ENCODE measurements at regions not wholly inside any gene's neighbourhood (a gene's known extent, or its start where the extent isn't known, plus 50 kb on each side); places are given as distances from the start of the nearest gene placed in this dataset.

GRCh38 chr3:186417791-186418190 lies 55.8 kb upstream of the DGKG start:
- Histone ChIP-seq H3K4me1 (ENCODE audit: control insufficient read depth in 5 of 5, insufficient read depth in 5 of 5, low read length in 5 of 5) (peaks cover 0 to 8% (median 6%) of the 10 kb centered on the region in 5 donors), H3K9ac (ENCODE audit: insufficient read depth in 1 of 2, low read length in 2 of 2) (no peak overlapping the region), H3K36me3 (ENCODE audit: control insufficient read depth in 4 of 4, insufficient read depth in 4 of 4, low read length in 4 of 4) (no peaks in the 10 kb centered on the region), H3K27me3 (ENCODE audit: control insufficient read depth in 3 of 3, insufficient read depth in 3 of 3, low read length in 2 of 3) (peaks cover 0 to 4% (median 3%) of the 10 kb centered on the region in 3 donors), H3K27ac (ENCODE audit: low read depth in 1 of 2, low read length in 1 of 2) (no peak overlapping the region), H3K4me3 (no peak overlapping the region), H3K9me3 (ENCODE audit: control insufficient read depth in 4 of 4, insufficient read depth in 3 of 4, low read length in 3 of 4) (peaks cover 0 to 2% (median 0%) of the 10 kb centered on the region in 4 donors)
- 67 to 88% methylated on average over 2 of the region's 2 CpGs for WGBS, 2 donors
- TF ChIP-seq CTCF (IDR thresholded peaks at IDR 0.05; ENCODE audit: control extremely low read depth, extremely low read depth), result no peak
- ATAC-seq (ENCODE audit: insufficient read depth, low FRiP score) (peak; percentile 48), DNase-seq (no peak)

GRCh38 chr3:186414735-186415419 lies 52.8 kb upstream of the DGKG start:
- no peak for ATAC-seq (ENCODE audit: insufficient read depth, low FRiP score)
- Histone ChIP-seq H3K27me3 (ENCODE audit: control insufficient read depth in 3 of 3, insufficient read depth in 3 of 3, low read length in 2 of 3) (peaks cover 0 to 7% (median 3%) of the 10 kb centered on the region in 3 donors), H3K27ac (ENCODE audit: low read depth in 1 of 2, low read length in 1 of 2) (no peak overlapping the region), H3K36me3 (ENCODE audit: control insufficient read depth in 4 of 4, insufficient read depth in 4 of 4, low read length in 4 of 4) (no peaks in the 10 kb centered on the region), H3K9me3 (ENCODE audit: control insufficient read depth in 4 of 4, insufficient read depth in 3 of 4, low read length in 3 of 4) (peaks cover 0 to 2% (median 0%) of the 10 kb centered on the region in 4 donors), H3K4me3 (no peak overlapping the region), H3K4me1 (ENCODE audit: control insufficient read depth in 5 of 5, insufficient read depth in 5 of 5, low read length in 5 of 5) (peaks cover 0 to 8% (median 6%) of the 10 kb centered on the region in 5 donors), H3K9ac (ENCODE audit: insufficient read depth in 1 of 2, low read length in 2 of 2) (no peak overlapping the region)
- 46 to 65% methylated on average over 4 of the region's 4 CpGs for WGBS, 2 donors
- no peak for DNase-seq
- TF ChIP-seq CTCF (IDR thresholded peaks at IDR 0.05; ENCODE audit: control extremely low read depth, extremely low read depth), result no peak

GRCh38 chr3:186413615-186414415 lies 51.8 kb upstream of the DGKG start:
- Histone ChIP-seq H3K36me3 (ENCODE audit: control insufficient read depth in 4 of 4, insufficient read depth in 4 of 4, low read length in 4 of 4) (no peaks in the 10 kb centered on the region), H3K9ac (ENCODE audit: insufficient read depth in 1 of 2, low read length in 2 of 2) (peak overlapping the region in 1 of 2 donors; percentile 1), H3K4me1 (ENCODE audit: control insufficient read depth in 5 of 5, insufficient read depth in 5 of 5, low read length in 5 of 5) (peaks cover 0 to 8% (median 6%) of the 10 kb centered on the region in 5 donors), H3K27ac (ENCODE audit: low read depth in 1 of 2, low read length in 1 of 2) (peak overlapping the region; percentile 54 to 72), H3K4me3 (no peak overlapping the region), H3K9me3 (ENCODE audit: control insufficient read depth in 4 of 4, insufficient read depth in 3 of 4, low read length in 3 of 4) (peaks cover 0 to 2% (median 0%) of the 10 kb centered on the region in 4 donors), H3K27me3 (ENCODE audit: control insufficient read depth in 3 of 3, insufficient read depth in 3 of 3, low read length in 2 of 3) (peaks cover 0 to 7% (median 6%) of the 10 kb centered on the region in 3 donors)
- TF ChIP-seq CTCF (IDR thresholded peaks at IDR 0.05; ENCODE audit: control extremely low read depth, extremely low read depth), result no peak
- peak; percentile 24 for ATAC-seq (ENCODE audit: insufficient read depth, low FRiP score)
- DNase-seq, result peak; percentile 14 to 44 (median 19)
- 8 to 10% methylated on average over 22 of the region's 22 CpGs for WGBS, 2 donors
